HG03442 (cell line): ENCODE measurements at regions not wholly inside any gene's neighbourhood (a gene's known extent, or its start where the extent isn't known, plus 50 kb on each side); places are given as distances from the start of the nearest gene placed in this dataset.
A peak's percentile ranks its signal among the peaks of the same experiment; 100 is the strongest.

Experiments used
- ATAC-seq: cut with Tn5 transposase; IDR thresholded peaks from one replicate; pipeline ENCODE4 v1.9.1; 2021; ENCODE audit warnings: mild to moderate bottlenecking, moderate library complexity; ENCODE audit not compliant: unreplicated experiment

GRCh38 chr2:217110550-217110949, 250.7 kb upstream of the TNP1 start:
- ATAC-seq: no peak

DNA sequence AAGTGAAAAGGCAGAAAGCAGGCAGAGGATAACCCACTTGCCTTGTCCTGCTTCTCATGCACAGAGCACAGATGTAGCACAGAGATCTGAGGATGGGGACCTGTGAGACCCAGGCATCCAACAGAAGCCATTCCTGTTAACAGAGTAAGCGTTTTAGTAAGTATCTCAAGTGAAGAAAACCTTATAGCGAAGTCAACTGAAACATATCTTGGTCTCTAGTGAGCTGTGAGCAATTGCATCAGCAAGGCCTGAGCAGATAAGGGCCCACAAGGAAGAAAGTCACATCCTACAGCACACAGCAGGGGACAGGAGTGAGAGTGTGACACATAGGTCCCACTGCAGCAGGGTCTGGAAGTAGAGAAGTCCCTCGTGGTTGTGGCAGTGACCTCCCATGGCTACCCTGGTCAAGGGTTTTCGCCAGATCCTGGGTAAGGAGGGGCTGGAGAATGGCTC, 248.7 kb upstream of the TNP1 start:
- no peak for ATAC-seq

- no peak for ATAC-seq
Observed at GRCh38 chr2:217108086-217108485, 248.2 kb upstream of the TNP1 start.

DNA sequence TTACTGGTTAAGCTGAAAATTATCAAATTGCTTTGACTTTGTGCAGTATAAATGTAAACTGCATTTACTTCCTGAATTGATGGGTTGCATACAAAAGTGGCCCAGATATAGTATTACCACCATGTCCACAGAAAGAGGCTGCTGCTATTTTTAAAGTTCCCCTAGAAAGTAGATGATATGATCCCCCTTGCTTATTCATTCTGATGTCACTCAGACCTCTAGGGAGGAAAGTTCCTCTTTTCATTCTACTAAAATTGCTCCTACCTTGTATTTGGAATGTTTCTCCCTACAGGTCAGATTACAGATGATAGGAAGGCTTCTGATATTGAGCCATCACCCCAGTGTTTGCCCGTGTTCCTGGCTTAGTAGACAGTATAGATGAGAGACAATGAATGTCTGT, 247.6 kb upstream of the TNP1 start:
- ATAC-seq: no peak

DNA sequence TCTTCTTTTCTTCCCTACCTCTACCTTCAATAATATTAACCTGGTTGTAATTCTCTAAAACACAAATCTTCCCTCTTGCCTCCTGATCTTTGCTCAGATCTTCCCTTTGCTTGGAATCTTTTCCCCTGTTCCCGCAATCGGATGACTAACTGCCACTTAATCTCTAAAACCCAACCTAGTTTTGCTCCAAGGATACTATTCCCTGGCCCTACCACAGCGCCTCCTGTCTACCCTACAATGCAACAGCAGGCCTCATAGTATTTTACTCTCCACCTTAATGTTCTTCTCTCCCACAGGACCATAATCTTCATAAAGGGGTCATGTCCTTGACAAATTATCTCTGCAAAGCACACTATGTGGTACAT, 246.8 kb upstream of the TNP1 start:
- no peak for ATAC-seq

DNA sequence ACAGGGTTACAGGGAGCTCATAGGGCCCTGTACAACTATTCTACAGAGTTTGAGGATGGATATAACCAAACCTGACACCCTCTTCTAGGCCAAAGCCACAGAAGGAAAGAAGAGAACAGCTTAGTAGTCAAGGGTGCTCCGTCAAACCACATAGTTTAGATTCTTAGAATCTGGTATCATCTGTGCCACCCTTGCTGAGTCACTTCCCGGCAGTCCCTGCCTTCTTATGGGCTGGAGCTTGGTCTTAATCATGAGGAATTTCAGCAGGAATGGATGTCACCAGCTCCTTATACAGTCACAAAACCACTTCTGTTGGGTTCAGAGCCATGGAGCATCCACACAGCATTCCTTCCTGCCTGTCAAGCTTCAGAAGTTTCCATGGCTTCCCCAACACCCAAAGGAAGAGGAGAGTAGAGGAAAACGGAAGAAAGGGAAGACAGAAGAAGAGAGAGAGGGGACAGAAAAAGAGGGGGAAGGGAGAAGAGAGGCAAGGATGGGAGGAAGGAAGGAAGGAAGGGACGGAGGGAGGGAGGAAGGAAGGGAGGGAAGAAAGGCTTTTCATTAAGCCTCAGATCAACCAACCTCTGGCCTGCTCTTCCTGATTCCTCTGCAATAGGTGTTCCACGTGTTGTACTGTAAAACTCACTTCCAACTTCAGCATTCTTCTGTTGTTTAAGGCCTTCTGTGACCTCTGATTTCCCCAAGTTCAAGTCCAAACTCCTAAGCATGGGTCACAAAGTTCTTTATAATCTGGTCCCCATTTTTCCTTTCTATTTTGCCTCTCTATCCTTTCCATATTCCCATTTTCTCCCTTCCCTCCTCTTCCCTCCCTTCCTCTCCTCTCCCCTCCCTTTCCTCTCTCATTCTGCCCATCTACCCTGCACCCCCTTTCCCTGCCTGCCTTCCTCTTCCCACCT, 246.1 kb upstream of the TNP1 start:
- no peak for ATAC-seq

- ATAC-seq: no peak
Observed at GRCh38 chr2:217103752-217104545, 244.1 kb upstream of the TNP1 start.

- no peak for ATAC-seq
Observed at GRCh38 chr2:217102956-217103355, 243.1 kb upstream of the TNP1 start.

- ATAC-seq: peak; percentile 81
Observed at GRCh38 chr2:217101972-217102371, 242.1 kb upstream of the TNP1 start.

DNA sequence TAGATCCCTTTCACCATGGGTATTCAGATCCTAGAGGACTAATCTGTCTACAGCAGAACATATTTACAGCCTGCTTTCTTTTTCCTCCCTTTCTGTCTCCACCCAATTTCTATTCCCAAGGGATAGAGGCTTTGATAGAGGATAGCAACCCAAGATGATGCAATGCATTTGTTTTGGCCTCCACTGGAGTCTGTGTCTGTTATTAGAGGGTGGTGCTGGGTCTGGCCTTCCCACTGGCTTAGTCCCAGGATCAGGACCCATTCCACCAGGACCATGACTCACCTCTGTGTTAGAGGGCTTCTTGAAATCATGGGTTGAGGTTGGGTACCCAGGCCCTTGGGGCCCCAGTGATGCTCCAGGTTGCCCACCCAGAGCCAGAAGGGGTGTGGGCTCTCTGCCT, 239.7 kb upstream of the TNP1 start:
- no peak for ATAC-seq

DNA sequence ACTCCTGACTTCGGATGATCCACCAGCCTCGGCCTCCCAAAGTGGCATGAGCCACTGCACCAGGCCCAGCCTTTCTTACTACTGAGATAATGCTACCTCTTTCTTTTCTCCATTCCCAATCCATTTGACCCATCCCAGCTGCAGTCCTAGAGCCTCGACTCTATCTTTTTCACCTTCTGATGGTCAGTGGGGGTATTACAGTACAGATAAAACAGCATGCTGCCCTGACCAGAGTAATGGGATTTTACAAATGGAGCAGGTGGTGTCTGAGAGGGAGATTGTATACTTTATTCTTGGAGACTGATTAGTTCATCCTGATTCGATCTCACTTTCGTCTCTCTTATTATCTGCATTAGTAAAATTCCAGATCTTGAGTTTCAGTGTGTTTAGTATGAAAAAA, 238.6 kb upstream of the TNP1 start:
- no peak for ATAC-seq

DNA sequence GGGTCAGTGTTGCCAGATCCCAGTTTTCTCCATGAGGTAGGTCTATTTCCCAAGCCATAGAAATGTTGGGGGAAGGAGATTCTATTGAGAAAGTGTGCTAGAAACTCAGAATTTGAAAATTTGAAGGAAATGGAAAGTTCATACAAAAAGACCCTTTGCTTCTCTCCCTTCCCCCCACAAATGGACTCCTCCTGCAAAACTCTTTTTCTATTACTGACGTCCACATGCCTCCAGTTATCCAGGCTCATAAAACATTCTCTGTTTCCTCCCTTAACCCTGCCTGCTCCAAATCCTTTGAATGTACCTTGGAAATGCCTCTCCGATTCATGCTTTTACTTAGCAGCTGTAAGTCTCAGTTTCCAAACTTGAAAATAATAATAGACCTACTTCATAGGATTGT, 237.5 kb upstream of the TNP1 start:
- no peak for ATAC-seq

DNA sequence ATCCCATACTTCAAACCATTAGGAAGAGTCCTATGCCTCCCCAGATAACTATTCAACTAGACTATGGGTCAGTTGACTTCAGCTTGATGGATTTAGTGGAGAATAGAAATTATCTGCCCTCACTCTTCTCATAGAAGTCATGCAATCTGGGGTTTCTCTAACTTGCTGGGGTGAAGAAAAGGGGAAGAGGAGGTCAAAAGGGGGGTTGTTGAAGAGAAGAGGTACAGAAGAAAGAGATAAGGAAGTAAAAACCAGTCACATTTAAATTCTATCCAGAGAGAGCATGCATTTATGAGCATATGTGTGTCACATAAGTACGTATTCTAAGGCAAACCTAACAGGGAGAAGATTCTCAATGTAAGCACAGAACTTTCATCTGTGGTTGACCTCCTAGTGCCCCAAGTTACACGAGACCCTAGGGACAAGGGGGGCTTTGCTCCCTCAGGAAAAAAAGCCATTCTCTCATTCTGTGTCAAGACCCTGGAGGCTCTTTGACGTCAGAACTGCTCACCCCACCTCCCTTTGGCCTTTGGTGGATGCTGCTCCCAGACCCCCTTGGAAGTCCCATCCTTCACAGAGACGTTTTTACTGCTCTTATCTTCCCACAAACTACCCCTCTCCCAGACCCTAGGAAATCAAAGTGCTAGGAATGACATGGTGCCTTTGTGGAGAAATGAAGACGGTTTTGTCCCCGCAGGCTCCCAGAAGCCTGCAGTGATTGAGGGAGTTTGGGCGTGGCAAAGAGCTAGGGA, 236.8 kb upstream of the TNP1 start:
- no peak for ATAC-seq

- ATAC-seq: no peak
Observed at GRCh38 chr2:217095511-217096205, 235.8 kb upstream of the TNP1 start.

DNA sequence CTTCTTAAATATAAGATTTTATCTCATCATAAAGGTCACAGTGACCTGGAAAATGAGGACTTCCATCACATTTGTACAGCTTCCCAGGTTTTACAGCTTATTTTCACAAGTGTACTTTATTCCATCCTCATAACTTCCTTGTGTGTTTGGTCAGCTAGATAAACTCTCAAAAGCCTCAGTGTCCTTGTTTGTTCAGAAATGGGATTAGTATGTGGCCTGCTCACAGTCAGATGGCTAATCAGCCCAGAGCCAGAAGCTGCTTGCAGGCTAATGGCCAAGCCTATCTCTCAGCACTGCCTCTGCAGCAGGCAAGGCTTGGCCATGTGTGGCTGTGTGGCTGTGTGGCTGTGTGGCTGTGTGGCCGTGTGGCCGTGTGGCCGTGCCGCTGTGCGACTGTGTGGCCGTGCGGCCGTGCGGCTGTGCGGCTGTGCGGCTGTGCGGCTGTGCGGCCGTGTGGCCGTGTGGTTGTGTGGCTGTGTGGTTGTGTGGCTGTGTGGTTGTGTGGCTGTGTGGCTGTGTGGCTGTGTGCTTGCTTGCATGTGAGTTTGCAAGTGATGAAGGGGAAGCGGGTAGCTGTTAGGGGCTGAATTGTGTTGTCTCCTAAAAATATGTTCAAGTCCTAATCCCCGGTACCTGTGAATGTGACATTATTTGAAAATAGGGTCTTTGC, 233.0 kb upstream of the TNP1 start:
- no peak for ATAC-seq

DNA sequence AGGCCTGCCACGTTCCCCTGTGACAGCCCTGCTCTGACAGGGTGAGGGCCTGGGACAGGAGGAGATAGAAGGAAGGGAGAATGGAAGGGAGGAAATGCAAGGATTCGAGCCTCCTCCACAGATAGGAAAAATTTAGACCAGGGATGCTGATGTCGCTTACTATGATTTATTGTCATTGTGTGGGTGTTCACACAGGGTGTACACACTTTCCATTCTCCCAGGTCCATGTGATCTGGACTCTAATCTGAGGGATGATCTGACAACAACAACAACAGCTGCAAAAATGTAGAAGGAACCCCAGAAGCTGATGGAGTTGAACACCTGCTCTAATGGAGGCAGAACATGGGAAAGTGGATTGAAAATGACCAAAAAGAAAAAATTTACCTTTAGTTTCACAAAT, 231.7 kb upstream of the TNP1 start:
- no peak for ATAC-seq

- no peak for ATAC-seq
Observed at GRCh38 chr2:217090884-217091283, 231.0 kb upstream of the TNP1 start.

DNA sequence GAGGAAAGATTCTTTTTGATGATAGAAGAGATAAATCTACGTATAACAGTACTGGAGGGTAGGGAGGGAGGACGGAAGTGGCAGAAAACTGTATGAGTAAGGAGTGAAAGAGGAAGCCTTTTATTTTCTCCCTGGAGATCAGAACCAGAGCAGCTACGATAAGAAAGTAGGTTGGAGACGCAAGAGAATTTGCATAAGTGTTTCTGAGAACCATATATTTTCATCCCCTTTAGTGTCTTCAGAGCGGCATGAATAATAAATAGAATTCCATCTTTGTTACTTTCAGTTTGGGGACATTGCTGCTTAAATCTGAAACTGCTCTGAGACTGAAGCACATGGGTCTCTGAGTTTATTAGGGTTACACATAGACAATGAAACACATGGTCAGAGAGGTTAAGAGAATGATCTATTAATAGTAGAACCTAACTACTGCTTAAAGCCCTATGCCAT, 230.2 kb upstream of the TNP1 start:
- ATAC-seq: peak; percentile 69

DNA sequence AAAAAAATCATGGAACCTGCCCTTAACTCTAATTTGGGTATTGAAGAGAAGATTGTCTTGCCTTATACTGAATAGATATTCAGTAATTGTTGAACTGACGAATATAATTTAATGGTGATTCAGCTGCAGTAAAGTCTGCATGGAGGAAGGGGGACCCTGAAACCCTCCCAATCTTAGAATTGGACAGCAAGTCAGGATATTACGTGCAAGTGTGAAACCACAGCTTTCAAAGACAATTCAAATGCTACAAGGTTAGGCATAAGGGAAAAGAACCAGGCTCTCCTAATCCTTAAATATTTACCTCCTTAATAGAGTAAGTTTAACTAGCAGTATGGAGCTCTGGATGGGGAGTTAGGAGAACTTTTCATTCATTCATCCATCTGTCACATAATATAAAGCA, 226.9 kb upstream of the TNP1 start:
- no peak for ATAC-seq

GRCh38 chr2:217086038-217086522, 226.2 kb upstream of the TNP1 start:
- ATAC-seq: peak; percentile 57
